Esophagus (tissue), 2 donors: ENCODE measurements at regions not wholly inside any gene's neighbourhood (a gene's known extent, or its start where the extent isn't known, plus 50 kb on each side); places are given as distances from the start of the nearest gene placed in this dataset.

ENCODE experiments used
- H3K27ac ChIP-seq, 2 donors: one replicate each; pipeline ENCODE4 v1.5.1; 2013; ENCODE audit warnings: low read depth in 2 of 2, mild to moderate bottlenecking in 2 of 2, inconsistent platforms in 1 of 2, low read length in 1 of 2, moderate library complexity in 1 of 2
- H3K27me3 ChIP-seq, 2 donors: one replicate each; pipeline ENCODE4 v1.6.1; 2013; ENCODE audit warnings: low read length in 2 of 2, control low read depth in 1 of 2, mild to moderate bottlenecking in 1 of 2; ENCODE audit not compliant: insufficient read depth in 2 of 2, control insufficient read depth in 1 of 2
- H3K36me3 ChIP-seq, 2 donors: one replicate each; pipeline ENCODE4 v1.6.1; 2013; ENCODE audit warnings: low read length in 1 of 2; ENCODE audit not compliant: control insufficient read depth in 2 of 2, insufficient read depth in 2 of 2
- H3K4me1 ChIP-seq, 2 donors: one replicate each; pipeline ENCODE4 v1.6.1; 2013; ENCODE audit warnings: low read length in 1 of 2; ENCODE audit not compliant: control insufficient read depth in 2 of 2, insufficient read depth in 2 of 2
- H3K4me3 ChIP-seq, 2 donors: one replicate each; pipeline ENCODE4 v1.5.1; 2013; ENCODE audit warnings: low read length in 2 of 2, mild to moderate bottlenecking in 2 of 2, low read depth in 1 of 2, moderate library complexity in 1 of 2
- H3K9me3 ChIP-seq, 2 donors: one replicate each; pipeline ENCODE4 v1.6.1; 2013; ENCODE audit warnings: mild to moderate bottlenecking in 2 of 2, low read depth in 1 of 2, low read length in 1 of 2, moderate library complexity in 1 of 2; ENCODE audit not compliant: control insufficient read depth in 2 of 2, insufficient read depth in 1 of 2
- WGBS, 2 donors: extraction: QIAGEN DNeasy Blood & Tissue Kit; methylation state at CpG; one replicate each; pipeline ENCODE4 v1.1.7; 2013; 5-methylcytosine and 5-hydroxymethylcytosine counted together
- donor health status: healthy with polysubstance abuse.
- donor health status: Bipolar disorder and iron deficiency.

- Histone ChIP-seq H3K27me3 (no peaks in the 10 kb centered on the region), H3K36me3 (no peaks in the 10 kb centered on the region), H3K9me3 (no peaks in the 10 kb centered on the region), H3K27ac (no peak overlapping the region), H3K4me1 (no peaks in the 10 kb centered on the region), H3K4me3 (no peak overlapping the region)
- 90% methylated on average over 2 of the region's 2 CpGs for WGBS, 2 donors
These were observed 109.9 kb upstream of the JAZF1 start for GRCh38 chr7:28290496-28290895.

- no peak overlapping the region for H3K4me3 ChIP-seq
- no peaks in the 10 kb centered on the region for H3K27me3 ChIP-seq
- H3K9me3 ChIP-seq = no peaks in the 10 kb centered on the region
- no peak overlapping the region for H3K27ac ChIP-seq
- no peaks in the 10 kb centered on the region for H3K36me3 ChIP-seq
- H3K4me1 ChIP-seq = no peaks in the 10 kb centered on the region
- WGBS, 2 donors = 73% methylated on average over 4 of the region's 4 CpGs
These were observed 111.0 kb upstream of the JAZF1 start for GRCh38 chr7:28291559-28291958.

- 57 to 70% methylated on average over 5 of the region's 5 CpGs for WGBS, 2 donors
- Histone ChIP-seq H3K4me1 (no peaks in the 10 kb centered on the region), H3K27ac (no peak overlapping the region), H3K4me3 (no peak overlapping the region), H3K36me3 (no peaks in the 10 kb centered on the region), H3K9me3 (no peaks in the 10 kb centered on the region), H3K27me3 (no peaks in the 10 kb centered on the region)
These were observed 112.4 kb upstream of the JAZF1 start for GRCh38 chr7:28292834-28293526.

- H3K27me3 ChIP-seq = no peaks in the 10 kb centered on the region
- H3K9me3 ChIP-seq = no peaks in the 10 kb centered on the region
- no peak overlapping the region for H3K4me3 ChIP-seq
- no peaks in the 10 kb centered on the region for H3K36me3 ChIP-seq
- WGBS, 2 donors = 61 to 75% methylated on average over 1 of the region's 1 CpG
- no peak overlapping the region for H3K27ac ChIP-seq
- H3K4me1 ChIP-seq = no peaks in the 10 kb centered on the region
These were observed 112.9 kb upstream of the JAZF1 start for GRCh38 chr7:28293527-28293835.

GRCh38 chr7:28296571-28297483 is 115.5 kb upstream of the CREB5 start:
- Histone ChIP-seq H3K4me1 (no peaks in the 10 kb centered on the region), H3K27ac (no peak overlapping the region), H3K9me3 (no peaks in the 10 kb centered on the region), H3K27me3 (no peaks in the 10 kb centered on the region), H3K36me3 (no peaks in the 10 kb centered on the region), H3K4me3 (no peak overlapping the region)
- 55 to 62% methylated on average over 4 of the region's 4 CpGs for WGBS, 2 donors

GRCh38 chr7:28297801-28298459 is 114.4 kb upstream of the CREB5 start:
- H3K4me3 ChIP-seq = no peak overlapping the region
- H3K9me3 ChIP-seq = no peaks in the 10 kb centered on the region
- WGBS, 2 donors = 79 to 82% methylated on average over 4 of the region's 4 CpGs
- H3K4me1 ChIP-seq = no peaks in the 10 kb centered on the region
- no peaks in the 10 kb centered on the region for H3K36me3 ChIP-seq
- no peak overlapping the region for H3K27ac ChIP-seq
- no peaks in the 10 kb centered on the region for H3K27me3 ChIP-seq

GRCh38 chr7:28298870-28299518 is 113.3 kb upstream of the CREB5 start:
- WGBS, 2 donors = 24 to 34% methylated on average over 7 of the region's 7 CpGs
- Histone ChIP-seq H3K27ac (no peak overlapping the region), H3K36me3 (no peaks in the 10 kb centered on the region), H3K4me1 (no peaks in the 10 kb centered on the region), H3K27me3 (no peaks in the 10 kb centered on the region), H3K4me3 (no peak overlapping the region), H3K9me3 (no peaks in the 10 kb centered on the region)

GRCh38 chr7:28299556-28299955 is 112.8 kb upstream of the CREB5 start:
- Histone ChIP-seq H3K4me1 (no peaks in the 10 kb centered on the region), H3K27ac (no peak overlapping the region), H3K27me3 (no peaks in the 10 kb centered on the region), H3K36me3 (no peaks in the 10 kb centered on the region), H3K9me3 (no peaks in the 10 kb centered on the region), H3K4me3 (no peak overlapping the region)
- WGBS, 2 donors = 97 to 100% methylated on average over 1 of the region's 1 CpG

- H3K9me3 ChIP-seq = no peaks in the 10 kb centered on the region
- peak overlapping the region in 1 of 2 donors; percentile 55 for H3K27ac ChIP-seq
- no peak overlapping the region for H3K4me3 ChIP-seq
- 63 to 66% methylated on average over 5 of the region's 5 CpGs for WGBS, 2 donors
- no peaks in the 10 kb centered on the region for H3K27me3 ChIP-seq
- no peaks in the 10 kb centered on the region for H3K36me3 ChIP-seq
- no peaks in the 10 kb centered on the region for H3K4me1 ChIP-seq
These were observed 111.8 kb upstream of the CREB5 start for GRCh38 chr7:28300488-28300887.
